Brain microvascular endothelial cell (primary cell): ENCODE measurements at regions not wholly inside any gene's neighbourhood (a gene's known extent, or its start where the extent isn't known, plus 50 kb on each side); places are given as distances from the start of the nearest gene placed in this dataset.
A peak's percentile ranks its signal among the peaks of the same experiment; 100 is the strongest.

ENCODE experiments used
- DNase-seq: peaks from one replicate; pipeline ENCODE4 v3.0.0-alpha.2; 2020
- H3K27ac ChIP-seq: fragments of 250-450 bp; sonication (Bioruptor Pico); 2 replicates; pipeline ENCODE4 v1.5.1; 2020; ENCODE audit warnings: mild to moderate bottlenecking, moderate library complexity
- H3K27me3 ChIP-seq: fragments of 250-450 bp; sonication (Bioruptor Pico); replicated peaks from 2 replicates; pipeline ENCODE4 v1.5.1; 2020; ENCODE audit warnings: mild to moderate bottlenecking
- H3K36me3 ChIP-seq: fragments of 250-450 bp; sonication (Bioruptor Pico); replicated peaks from 2 replicates; pipeline ENCODE4 v1.5.1; 2020; ENCODE audit warnings: mild to moderate bottlenecking
- H3K4me3 ChIP-seq: 2 replicates; pipeline ENCODE4 v1.5.1; 2011; ENCODE audit warnings: low read depth, mild to moderate bottlenecking, control low read depth, low read length, moderate library complexity
- CTCF ChIP-seq: IDR thresholded peaks from 2 replicates; pipeline ENCODE4 v1.5.1; 2011; ENCODE audit warnings: low read depth, mild to moderate bottlenecking, moderate library complexity, low read length, control low read depth, inconsistent platforms; ENCODE audit errors: missing control alignments
- in situ Hi-C: cut with HindIII; loops from 2 replicates; pipeline ENCODE4 v1.10.0; 2017; ENCODE audit warnings: low sequenced_read_pairs, low pct_ligation_motif_present

GRCh38 chr11:121899520-121899919, 216.5 kb downstream of the BLID start:
- H3K27ac ChIP-seq, result no peak overlapping the region
- DNase-seq, result no peak
- no peaks in the 10 kb centered on the region for H3K27me3 ChIP-seq
- in situ Hi-C loops, result no loop called here
- no peaks in the 10 kb centered on the region for H3K36me3 ChIP-seq
- H3K4me3 ChIP-seq, result no peak overlapping the region
- TF ChIP-seq CTCF, result no peak

- Histone ChIP-seq H3K27me3 (no peaks in the 10 kb centered on the region), H3K36me3 (no peaks in the 10 kb centered on the region), H3K4me3 (no peak overlapping the region), H3K27ac (no peak overlapping the region)
- in situ Hi-C loops, result no loop called here
- DNase-seq, result no peak
- no peak for TF ChIP-seq CTCF
These were observed 217.1 kb downstream of the BLID start for GRCh38 chr11:121898903-121899302.

- in situ Hi-C loops, result no loop called here
- TF ChIP-seq CTCF, result no peak
- Histone ChIP-seq H3K27me3 (no peaks in the 10 kb centered on the region), H3K4me3 (no peak overlapping the region), H3K36me3 (no peaks in the 10 kb centered on the region), H3K27ac (no peak overlapping the region)
- DNase-seq, result no peak
These were observed 220.1 kb downstream of the BLID start for GRCh38 chr11:121895919-121896318.

- no peak for TF ChIP-seq CTCF
- peak; percentile 59 for DNase-seq
- in situ Hi-C loops, result loop anchor here (5.0 kb wide), 1 partner anchor 68 kb away; no protein-coding TSS in a partner anchor
These were observed 221.4 kb downstream of the BLID start for GRCh38 chr11:121894581-121894980.

GRCh38 chr11:121892863-121893262, 223.2 kb downstream of the BLID start:
- no peak for TF ChIP-seq CTCF
- H3K36me3 ChIP-seq, result no peaks in the 10 kb centered on the region
- H3K4me3 ChIP-seq, result no peak overlapping the region
- in situ Hi-C loops, result loop anchor here (5.0 kb wide), 1 partner anchor 69 kb away; no protein-coding TSS in a partner anchor
- no peaks in the 10 kb centered on the region for H3K27me3 ChIP-seq
- DNase-seq, result no peak
- H3K27ac ChIP-seq, result peak overlapping the region; percentile 33

More at GRCh38 chr11:121894581-121894980, 221.4 kb downstream of the BLID start:
- Histone ChIP-seq H3K27ac (no peak overlapping the region), H3K4me3 (no peak overlapping the region), H3K36me3 (no peaks in the 10 kb centered on the region), H3K27me3 (no peaks in the 10 kb centered on the region)

GRCh38 chr11:121892131-121892681, 223.8 kb downstream of the BLID start:
- H3K27ac ChIP-seq, result peak overlapping the region; percentile 33
- DNase-seq, result peak; percentile 72
- no peaks in the 10 kb centered on the region for H3K27me3 ChIP-seq
- in situ Hi-C loops, result loop anchor here (5.0 kb wide), 1 partner anchor 70 kb away; no protein-coding TSS in a partner anchor
- TF ChIP-seq CTCF, result no peak
- no peak overlapping the region for H3K4me3 ChIP-seq
- H3K36me3 ChIP-seq, result no peaks in the 10 kb centered on the region
